Pancreas (tissue), 10 donors: ENCODE measurements at regions not wholly inside any gene's neighbourhood (a gene's known extent, or its start where the extent isn't known, plus 50 kb on each side); places are given as distances from the start of the nearest gene placed in this dataset.

Experiments
- ATAC-seq, 4 donors: fragments of 200-7000 bp; cut with Tn5 transposase; one replicate each; pipeline versions ENCODE4 v1.8.0 to v1.9.1; 2020; ENCODE audit warnings: mild to moderate bottlenecking in 4 of 4, moderate library complexity in 4 of 4
- DNase-seq, 6 donors: peaks; one replicate each; pipeline ENCODE4 v3.0.0-alpha.2; 2020
- FAIRE-seq: peaks from 2 replicates; lab custom pipeline; 2012; peaks lifted over from hg19 to GRCh38; lab: Jason Lieb, UNC
- H3K27ac ChIP-seq, 4 donors: fragments of 200-600 bp; sonication (generic); 1 replicate in 3 of 4; 2 replicates in 1 of 4; pipeline versions ENCODE4 v1.5.0 to v1.8.0; 2020
- H3K27me3 ChIP-seq, 4 donors: fragments of 200-600 bp; one replicate each; pipeline ENCODE4 v1.8.0; 2021
- H3K36me3 ChIP-seq, 3 donors: fragments of 200-600 bp; sonication (generic) in 1 of 3; one replicate each; pipeline versions ENCODE4 v1.5.0 to v1.8.0; 2020 to 2021
- H3K4me1 ChIP-seq, 3 donors: fragments of 200-600 bp; one replicate each; pipeline ENCODE4 v1.8.0; 2021
- H3K4me3 ChIP-seq, 4 donors: fragments of 200-600 bp; sonication (generic) in 2 of 4; one replicate each; pipeline versions ENCODE4 v1.5.0 to v1.8.0; 2020 to 2021
- H3K9me3 ChIP-seq, 4 donors: fragments of 200-600 bp; one replicate each; pipeline ENCODE4 v1.8.0; 2021
- WGBS, 2 donors: extraction: QIAGEN DNeasy Blood & Tissue Kit; methylation state at CpG; one replicate each; pipeline ENCODE4 v1.1.7; 2013; 5-methylcytosine and 5-hydroxymethylcytosine counted together
- intact Hi-C, 3 donors: fragments of 100-400 bp; cut with DNase I; formaldehyde crosslinking; loops; one replicate each; pipeline versions ENCODE4 v1.11.1 to v1.14.2; 2022
- TF ChIP-seq, protein P1 (sequence below), 4 donors: fragments of 200-600 bp; sonication (generic) in 3 of 4; IDR thresholded peaks; one replicate each; pipeline versions ENCODE4 v1.5.0 to v1.8.0; 2021; ENCODE audit warnings: antibody characterized with exemption in 4 of 4
- donor health status: healthy with polysubstance abuse.
- donor health status: DM: no; HTN: no; CAD: no; lungs with moderate emphysema.
- donor health status: DM: no; HTN: no; CAD: no.
- donor health status: control.
- donor health status: control.
- donor health status: Bipolar disorder and iron deficiency.
- donor health status: DM: yes; HTN: yes; CAD: no.
- donor health status: DM: no; HTN: no; CAD: no.
- donor health status: DM: no; HTN: no; CAD: no.
- donor health status: DM: yes; HTN: yes; CAD: no.

DNA sequence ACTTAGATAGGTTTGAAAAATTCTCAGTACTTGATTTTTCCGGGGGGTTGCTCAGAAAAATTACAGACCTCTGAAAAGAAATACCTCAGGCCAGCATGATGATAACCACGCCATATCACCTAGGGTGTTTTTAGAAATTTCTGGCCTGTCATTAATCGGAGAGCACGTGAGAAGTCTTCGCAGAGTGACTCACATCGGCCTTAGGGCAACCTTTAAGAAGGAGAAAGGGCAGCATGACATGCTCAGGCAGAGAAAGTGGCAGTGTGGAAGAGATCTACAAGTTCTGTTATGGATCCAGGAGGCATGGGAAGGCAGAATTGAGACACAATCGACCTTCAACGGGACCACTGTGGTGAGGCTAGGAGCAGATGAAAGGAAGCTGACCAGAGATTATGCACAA is 506.3 kb downstream of the LMO4 start:
- intact Hi-C loops, result no loop called here
- Histone ChIP-seq H3K27me3 (no peaks in the 10 kb centered on the region), H3K36me3 (no peaks in the 10 kb centered on the region), H3K4me1 (no peaks in the 10 kb centered on the region), H3K4me3 (no peak overlapping the region), H3K27ac (no peak overlapping the region), H3K9me3 (no peaks in the 10 kb centered on the region)
- ATAC-seq (no peak), DNase-seq (no peak), FAIRE-seq (no peak)
- TF ChIP-seq, protein P1, sequence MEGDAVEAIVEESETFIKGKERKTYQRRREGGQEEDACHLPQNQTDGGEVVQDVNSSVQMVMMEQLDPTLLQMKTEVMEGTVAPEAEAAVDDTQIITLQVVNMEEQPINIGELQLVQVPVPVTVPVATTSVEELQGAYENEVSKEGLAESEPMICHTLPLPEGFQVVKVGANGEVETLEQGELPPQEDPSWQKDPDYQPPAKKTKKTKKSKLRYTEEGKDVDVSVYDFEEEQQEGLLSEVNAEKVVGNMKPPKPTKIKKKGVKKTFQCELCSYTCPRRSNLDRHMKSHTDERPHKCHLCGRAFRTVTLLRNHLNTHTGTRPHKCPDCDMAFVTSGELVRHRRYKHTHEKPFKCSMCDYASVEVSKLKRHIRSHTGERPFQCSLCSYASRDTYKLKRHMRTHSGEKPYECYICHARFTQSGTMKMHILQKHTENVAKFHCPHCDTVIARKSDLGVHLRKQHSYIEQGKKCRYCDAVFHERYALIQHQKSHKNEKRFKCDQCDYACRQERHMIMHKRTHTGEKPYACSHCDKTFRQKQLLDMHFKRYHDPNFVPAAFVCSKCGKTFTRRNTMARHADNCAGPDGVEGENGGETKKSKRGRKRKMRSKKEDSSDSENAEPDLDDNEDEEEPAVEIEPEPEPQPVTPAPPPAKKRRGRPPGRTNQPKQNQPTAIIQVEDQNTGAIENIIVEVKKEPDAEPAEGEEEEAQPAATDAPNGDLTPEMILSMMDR (IDR thresholded peaks at IDR 0.05), result no peak
- 86 to 94% methylated on average over 8 of the region's 8 CpGs for WGBS, 2 donors

DNA sequence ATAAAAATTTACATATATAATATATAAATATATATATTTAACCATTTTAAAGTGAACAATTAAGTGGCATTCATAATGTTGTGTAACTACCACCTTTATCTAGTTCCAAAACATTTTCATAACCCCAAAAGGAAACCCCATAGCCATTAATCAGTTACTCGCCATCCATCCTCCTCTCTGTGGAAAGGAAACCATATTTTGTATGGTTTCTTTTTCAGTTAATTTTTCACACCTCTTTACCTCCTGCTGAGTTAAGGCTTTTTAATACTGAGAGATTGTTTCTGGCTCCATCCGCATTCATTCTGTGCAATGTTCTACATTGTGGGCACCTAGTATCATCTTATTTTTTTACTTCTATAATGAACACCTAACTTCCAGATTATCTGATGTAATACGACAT is 512.1 kb downstream of the LMO4 start:
- 85 to 88% methylated on average over 3 of the region's 3 CpGs for WGBS, 2 donors
- H3K4me1 ChIP-seq, result no peaks in the 10 kb centered on the region
- no peaks in the 10 kb centered on the region for H3K27me3 ChIP-seq
- no peaks in the 10 kb centered on the region for H3K9me3 ChIP-seq
- intact Hi-C loops, result no loop called here
- FAIRE-seq, result no peak
- TF ChIP-seq, protein P1 (IDR thresholded peaks at IDR 0.05), result no peak
- H3K4me3 ChIP-seq, result no peak overlapping the region
- no peak for DNase-seq
- no peak for ATAC-seq
- no peak overlapping the region for H3K27ac ChIP-seq
- H3K36me3 ChIP-seq, result no peaks in the 10 kb centered on the region

DNA sequence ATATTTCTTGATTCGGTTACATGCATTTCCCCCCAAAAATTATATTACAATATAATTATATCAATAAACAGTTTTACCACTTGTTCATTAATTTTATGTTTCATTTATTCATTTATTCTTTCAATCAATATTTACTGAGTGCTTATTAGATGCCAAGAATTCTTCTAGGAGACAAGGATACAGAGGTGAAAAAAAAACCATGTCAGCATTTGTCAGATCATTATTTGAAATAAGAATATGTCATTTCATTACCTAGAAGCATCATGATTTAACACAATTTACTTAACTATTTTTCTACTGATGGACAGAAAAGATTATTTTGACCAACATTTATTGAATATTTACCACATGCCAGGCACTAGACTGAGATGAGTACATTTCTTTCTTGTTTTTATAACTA is 512.7 kb downstream of the LMO4 start:
- intact Hi-C loops, result no loop called here
- FAIRE-seq, result peak; percentile 47

DNA sequence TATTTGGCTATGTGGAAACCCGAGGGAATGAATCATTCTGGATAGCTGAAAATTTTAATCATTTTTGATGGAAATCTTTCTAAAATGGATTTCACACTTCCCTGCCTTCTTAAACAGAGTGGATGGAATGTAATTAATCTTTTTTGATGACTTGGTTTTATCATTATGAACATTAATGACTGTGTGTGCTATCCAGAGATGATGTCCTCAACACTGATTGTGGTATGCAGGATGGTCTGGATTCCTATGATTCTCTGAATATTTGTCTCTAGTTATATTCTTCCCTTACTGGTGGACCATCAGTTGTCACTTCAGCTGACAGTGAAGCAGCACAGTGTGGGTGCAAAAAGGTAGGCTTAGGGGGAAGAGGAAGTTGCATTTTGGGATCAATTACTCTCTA is 513.5 kb downstream of the LMO4 start:
- Histone ChIP-seq H3K27ac (no peak overlapping the region), H3K27me3 (no peaks in the 10 kb centered on the region), H3K4me3 (no peak overlapping the region), H3K36me3 (no peaks in the 10 kb centered on the region), H3K9me3 (no peaks in the 10 kb centered on the region), H3K4me1 (no peaks in the 10 kb centered on the region)
- intact Hi-C loops, result no loop called here
- DNase-seq (no peak), FAIRE-seq (no peak), ATAC-seq (no peak)
- TF ChIP-seq, protein P1 (IDR thresholded peaks at IDR 0.05), result no peak
- WGBS, 2 donors, result 62 to 64% methylated on average over 1 of the region's 1 CpG

More for the DNA sequence above, 512.7 kb downstream of the LMO4 start:
- TF ChIP-seq, protein P1 (IDR thresholded peaks at IDR 0.05), result no peak
- DNase-seq (no peak), ATAC-seq (no peak)
- Histone ChIP-seq H3K4me3 (no peak overlapping the region), H3K4me1 (no peaks in the 10 kb centered on the region), H3K9me3 (no peaks in the 10 kb centered on the region), H3K36me3 (no peaks in the 10 kb centered on the region), H3K27ac (no peak overlapping the region), H3K27me3 (no peaks in the 10 kb centered on the region)
- WGBS, 2 donors, result 80 to 88% methylated on average over 1 of the region's 1 CpG

DNA sequence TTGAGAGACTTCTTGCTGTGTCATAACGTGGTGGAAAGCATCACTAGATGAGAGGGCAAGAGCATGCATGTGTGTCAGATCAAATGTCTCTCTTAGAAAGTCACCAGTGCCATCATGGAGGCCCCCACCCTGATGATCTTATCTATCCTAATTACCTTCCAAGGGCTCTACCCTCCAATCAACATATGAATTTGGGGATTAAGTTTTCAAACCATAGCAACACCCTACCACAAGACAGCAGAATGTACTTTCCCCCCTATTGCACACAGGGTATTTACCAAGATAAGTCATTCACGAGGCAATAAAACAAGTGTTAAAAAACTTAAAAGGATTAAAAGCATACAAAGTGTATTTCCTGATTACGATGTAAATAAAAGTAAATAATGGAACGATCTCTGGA is 515.6 kb downstream of the LMO4 start:
- no peak overlapping the region for H3K27ac ChIP-seq
- DNase-seq, result no peak
- no peak overlapping the region for H3K4me3 ChIP-seq
- no peaks in the 10 kb centered on the region for H3K4me1 ChIP-seq
- no peaks in the 10 kb centered on the region for H3K27me3 ChIP-seq
- TF ChIP-seq, protein P1 (IDR thresholded peaks at IDR 0.05), result no peak
- no peaks in the 10 kb centered on the region for H3K9me3 ChIP-seq
- 57 to 67% methylated on average over 4 of the region's 4 CpGs for WGBS, 2 donors
- intact Hi-C loops, result no loop called here
- no peaks in the 10 kb centered on the region for H3K36me3 ChIP-seq
- no peak for FAIRE-seq
- no peak for ATAC-seq
